DND-41 (cell line): ENCODE measurements at regions not wholly inside any gene's neighbourhood (a gene's known extent, or its start where the extent isn't known, plus 50 kb on each side); places are given as distances from the start of the nearest gene placed in this dataset.

Experiments used
- ATAC-seq: fragments of 200-7000 bp; cut with Tn5 transposase; 3 replicates; pipeline ENCODE4 v1.9.1; 2021; ENCODE audit warnings: low read depth; ENCODE audit not compliant: insufficient read depth
- DNase-seq: peaks from one replicate; pipeline ENCODE4 v3.0.0-alpha.2; 2020
- H2AFZ ChIP-seq: 2 replicates; pipeline ENCODE4 v1.6.0; 2012; ENCODE audit warnings: low read depth, low read length
- H3K27ac ChIP-seq: 2 replicates; pipeline ENCODE4 v1.5.1; 2012; ENCODE audit warnings: low read length, inconsistent platforms
- H3K27me3 ChIP-seq: fragments of 200-600 bp; sonication (generic); 2 replicates; pipeline ENCODE4 v1.6.0; 2012; ENCODE audit warnings: low read length, mild to moderate bottlenecking, inconsistent platforms; ENCODE audit not compliant: insufficient read depth, poor library complexity
- H3K36me3 ChIP-seq: 2 replicates; pipeline ENCODE4 v1.5.1; 2012; ENCODE audit warnings: low read length, inconsistent platforms; ENCODE audit not compliant: insufficient read depth
- H3K4me1 ChIP-seq: 2 replicates; pipeline ENCODE4 v1.5.1; 2012; ENCODE audit warnings: mild to moderate bottlenecking, low read length; ENCODE audit not compliant: insufficient read depth
- H3K4me2 ChIP-seq: 2 replicates; pipeline ENCODE4 v1.6.0; 2012; ENCODE audit warnings: mild to moderate bottlenecking, moderate library complexity, low read length, inconsistent platforms; ENCODE audit not compliant: insufficient read depth
- H3K4me3 ChIP-seq, 2 experiments: fragments of 200-600 bp in 1 of 2; shearing (Covaris generic) in 1 of 2; 2 replicates each; pipeline ENCODE4 v1.5.1; 2012 to 2016; ENCODE audit warnings: inconsistent platforms in 2 of 2, low read length in 2 of 2, mild to moderate bottlenecking in 2 of 2, low read depth in 1 of 2, moderate library complexity in 1 of 2
- H3K79me2 ChIP-seq: 2 replicates; pipeline ENCODE4 v1.6.0; 2012; ENCODE audit warnings: low read length, inconsistent platforms; ENCODE audit not compliant: insufficient read depth
- H3K9ac ChIP-seq: 2 replicates; pipeline ENCODE4 v1.6.0; 2012; ENCODE audit warnings: low read depth, mild to moderate bottlenecking, inconsistent platforms, low read length, moderate library complexity
- H3K9me3 ChIP-seq: 2 replicates; pipeline ENCODE4 v1.5.1; 2012; ENCODE audit warnings: low read length, moderate library complexity, mild to moderate bottlenecking, inconsistent platforms; ENCODE audit not compliant: insufficient read depth, severe bottlenecking
- H4K20me1 ChIP-seq: 2 replicates; pipeline ENCODE4 v1.6.0; 2012; ENCODE audit warnings: low read length; ENCODE audit not compliant: insufficient read depth
- CTCF ChIP-seq: IDR thresholded peaks from 2 replicates; pipeline ENCODE4 v1.5.1; 2012; ENCODE audit warnings: borderline replicate concordance, low read length, moderate library complexity, mild to moderate bottlenecking; ENCODE audit not compliant: poor library complexity, severe bottlenecking; ENCODE audit errors: extremely low read depth
- EZH2 ChIP-seq: IDR thresholded peaks from 3 replicates; pipeline ENCODE4 v1.6.1; 2012; ENCODE audit warnings: borderline replicate concordance, low read depth, mild to moderate bottlenecking, moderate library complexity, low read length, inconsistent platforms; ENCODE audit not compliant: severe bottlenecking

DNA sequence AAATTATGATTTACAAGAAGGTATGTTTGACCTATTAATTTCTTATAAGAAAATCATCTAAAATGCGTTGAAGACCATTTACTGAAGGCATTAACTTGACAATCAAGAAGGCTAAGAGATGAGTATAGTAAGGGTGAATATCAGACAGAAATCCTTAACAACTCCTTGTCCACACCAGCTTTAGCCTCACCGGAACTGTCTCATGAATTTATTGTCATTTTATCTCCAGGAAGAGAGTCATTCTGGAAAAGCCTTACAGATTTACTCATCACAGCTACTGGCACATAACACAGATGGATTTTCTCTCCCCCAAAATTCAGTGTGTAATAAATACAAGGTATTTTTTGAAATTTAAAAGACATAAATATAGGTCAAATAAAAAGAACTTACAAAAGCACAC is 129.4 kb upstream of the LSM8 start:
- no peak for ATAC-seq
- Histone ChIP-seq H3K36me3 (no peaks in the 10 kb centered on the region), H3K9me3 (no peaks in the 10 kb centered on the region), H3K4me3 (no peak overlapping the region), H3K27ac (no peak overlapping the region), H3K4me2 (no peak overlapping the region), H3K79me2 (no peaks in the 10 kb centered on the region), H2AFZ (no peak overlapping the region), H3K4me1 (no peaks in the 10 kb centered on the region), H3K27me3 (no peaks in the 10 kb centered on the region), H3K9ac (no peak overlapping the region), H4K20me1 (no peaks in the 10 kb centered on the region)
- no peak for DNase-seq
- TF ChIP-seq EZH2 (no peak), CTCF (no peak)

GRCh38 chr7:118055647-118056046 is 128.3 kb upstream of the LSM8 start:
- H3K27me3 ChIP-seq = no peaks in the 10 kb centered on the region
- ATAC-seq (no peak), DNase-seq (no peak)
- TF ChIP-seq CTCF (no peak), EZH2 (no peak)
- no peak overlapping the region for H3K27ac ChIP-seq
- H3K9ac ChIP-seq = no peak overlapping the region
- no peak overlapping the region for H3K4me3 ChIP-seq
- no peaks in the 10 kb centered on the region for H3K79me2 ChIP-seq
- H3K9me3 ChIP-seq = no peaks in the 10 kb centered on the region
- no peaks in the 10 kb centered on the region for H4K20me1 ChIP-seq
- H3K4me2 ChIP-seq = no peak overlapping the region
- no peaks in the 10 kb centered on the region for H3K4me1 ChIP-seq
- no peak overlapping the region for H2AFZ ChIP-seq
- H3K36me3 ChIP-seq = no peaks in the 10 kb centered on the region

- Histone ChIP-seq H2AFZ (no peak overlapping the region), H3K4me3 (no peak overlapping the region), H3K27ac (no peak overlapping the region), H4K20me1 (no peaks in the 10 kb centered on the region), H3K4me2 (no peak overlapping the region), H3K4me1 (no peaks in the 10 kb centered on the region), H3K79me2 (no peaks in the 10 kb centered on the region), H3K9me3 (no peaks in the 10 kb centered on the region), H3K27me3 (no peaks in the 10 kb centered on the region), H3K9ac (no peak overlapping the region), H3K36me3 (no peaks in the 10 kb centered on the region)
- DNase-seq = no peak
- ATAC-seq = 0 out of 3 replicates have a peak, but pooled peaks have one; percentile 27
- TF ChIP-seq CTCF (no peak), EZH2 (no peak)
Measured at GRCh38 chr7:118057404-118057803, 126.6 kb upstream of the LSM8 start.

- Histone ChIP-seq H3K79me2 (no peaks in the 10 kb centered on the region), H3K27me3 (no peaks in the 10 kb centered on the region), H4K20me1 (no peaks in the 10 kb centered on the region), H3K4me2 (no peak overlapping the region), H3K36me3 (no peaks in the 10 kb centered on the region), H3K9ac (no peak overlapping the region), H2AFZ (no peak overlapping the region), H3K27ac (no peak overlapping the region), H3K9me3 (no peaks in the 10 kb centered on the region), H3K4me1 (no peaks in the 10 kb centered on the region), H3K4me3 (no peak overlapping the region)
- TF ChIP-seq CTCF = no peak
- TF ChIP-seq EZH2 = no peak
- ATAC-seq (no peak), DNase-seq (no peak)
Measured at GRCh38 chr7:118059209-118059608, 124.8 kb upstream of the LSM8 start.
